ENCODE measurements at regions not wholly inside any gene's neighbourhood (a gene's known extent, or its start where the extent isn't known, plus 50 kb on each side); places are given as distances from the start of the nearest gene placed in this dataset.

DNA sequence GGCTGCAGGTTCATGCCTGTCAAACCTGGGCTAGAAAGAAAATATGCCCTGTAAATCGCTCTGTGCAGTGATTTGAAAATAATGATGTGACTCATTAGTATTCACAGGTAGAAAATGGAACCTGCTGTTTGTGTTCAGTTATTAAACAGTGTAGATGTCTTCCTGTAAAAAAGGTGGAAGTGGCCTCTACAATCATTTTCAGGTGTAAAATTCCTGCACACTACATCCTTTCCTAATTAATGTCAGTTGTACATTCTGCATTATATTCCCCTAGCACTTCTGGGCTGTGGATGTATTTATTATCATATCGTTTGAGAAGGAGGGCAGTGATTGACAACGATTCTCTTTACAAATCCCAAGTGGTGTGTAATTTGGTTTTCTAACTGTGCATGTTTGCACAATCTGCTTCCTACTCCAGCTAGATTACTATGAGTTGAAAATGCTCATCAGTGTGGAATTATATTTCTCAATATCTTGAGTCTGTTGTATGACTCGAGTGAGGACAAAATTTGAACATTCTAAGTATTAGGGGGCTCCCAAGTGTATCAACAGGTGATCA, 454.0 kb upstream of the DDI1 start:
- DNase-seq (ENCODE audit: low read depth), result no peak
- TF ChIP-seq, protein P1, sequence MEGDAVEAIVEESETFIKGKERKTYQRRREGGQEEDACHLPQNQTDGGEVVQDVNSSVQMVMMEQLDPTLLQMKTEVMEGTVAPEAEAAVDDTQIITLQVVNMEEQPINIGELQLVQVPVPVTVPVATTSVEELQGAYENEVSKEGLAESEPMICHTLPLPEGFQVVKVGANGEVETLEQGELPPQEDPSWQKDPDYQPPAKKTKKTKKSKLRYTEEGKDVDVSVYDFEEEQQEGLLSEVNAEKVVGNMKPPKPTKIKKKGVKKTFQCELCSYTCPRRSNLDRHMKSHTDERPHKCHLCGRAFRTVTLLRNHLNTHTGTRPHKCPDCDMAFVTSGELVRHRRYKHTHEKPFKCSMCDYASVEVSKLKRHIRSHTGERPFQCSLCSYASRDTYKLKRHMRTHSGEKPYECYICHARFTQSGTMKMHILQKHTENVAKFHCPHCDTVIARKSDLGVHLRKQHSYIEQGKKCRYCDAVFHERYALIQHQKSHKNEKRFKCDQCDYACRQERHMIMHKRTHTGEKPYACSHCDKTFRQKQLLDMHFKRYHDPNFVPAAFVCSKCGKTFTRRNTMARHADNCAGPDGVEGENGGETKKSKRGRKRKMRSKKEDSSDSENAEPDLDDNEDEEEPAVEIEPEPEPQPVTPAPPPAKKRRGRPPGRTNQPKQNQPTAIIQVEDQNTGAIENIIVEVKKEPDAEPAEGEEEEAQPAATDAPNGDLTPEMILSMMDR (conservative IDR thresholded peaks at IDR 0.05; ENCODE audit: low read depth, low read length), result no peak
- H3K4me3 ChIP-seq (ENCODE audit: low read depth, low read length), result no peak overlapping the region

DNA sequence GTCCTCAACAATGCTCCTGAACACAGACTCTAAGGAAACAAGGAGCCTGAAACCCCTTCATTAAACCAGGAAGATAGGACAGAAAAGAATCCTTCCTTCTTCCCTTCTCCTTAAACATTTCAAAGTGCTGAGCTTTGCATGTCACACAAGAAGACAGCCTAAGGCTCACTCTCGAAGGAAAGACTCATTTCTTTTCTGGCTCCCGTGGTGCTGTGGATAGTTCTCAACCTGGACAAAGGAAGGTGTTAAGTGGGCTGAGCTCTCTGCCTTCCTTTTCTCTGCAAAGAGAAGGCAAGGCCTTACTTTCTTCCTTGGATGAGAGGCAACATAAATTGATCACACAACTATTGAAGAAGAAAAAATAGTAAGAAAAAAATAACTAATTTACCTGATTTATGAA, 452.4 kb upstream of the DDI1 start:
- no peak for DNase-seq (ENCODE audit: low read depth)

DNA sequence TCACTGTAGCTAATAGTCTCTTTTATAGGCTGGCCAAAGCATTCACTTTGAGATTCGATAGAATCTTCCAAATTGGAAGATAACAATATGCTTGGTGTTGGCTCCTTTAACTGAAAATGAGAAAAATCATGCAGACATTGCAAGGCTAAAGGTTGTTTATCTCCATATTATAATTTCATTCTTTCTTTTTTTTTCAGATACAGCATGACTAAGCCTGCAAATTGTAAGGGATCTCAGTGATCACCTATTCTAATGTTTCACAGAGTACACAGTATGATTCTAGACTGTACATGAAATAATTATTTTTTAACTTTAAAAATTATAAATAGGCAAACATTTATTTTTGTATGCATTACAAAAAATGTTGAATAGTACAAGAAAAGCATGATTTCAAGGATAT, 451.7 kb upstream of the DDI1 start:
- no peak for DNase-seq (ENCODE audit: low read depth)
- no peak overlapping the region for H3K4me3 ChIP-seq (ENCODE audit: low read depth, low read length)
- TF ChIP-seq, protein P1 (conservative IDR thresholded peaks at IDR 0.05; ENCODE audit: low read depth, low read length), result no peak

More for the DNA sequence above, 452.4 kb upstream of the DDI1 start:
- TF ChIP-seq, protein P1 (conservative IDR thresholded peaks at IDR 0.05; ENCODE audit: low read depth, low read length), result no peak
- H3K4me3 ChIP-seq (ENCODE audit: low read depth, low read length), result no peak overlapping the region

DNA sequence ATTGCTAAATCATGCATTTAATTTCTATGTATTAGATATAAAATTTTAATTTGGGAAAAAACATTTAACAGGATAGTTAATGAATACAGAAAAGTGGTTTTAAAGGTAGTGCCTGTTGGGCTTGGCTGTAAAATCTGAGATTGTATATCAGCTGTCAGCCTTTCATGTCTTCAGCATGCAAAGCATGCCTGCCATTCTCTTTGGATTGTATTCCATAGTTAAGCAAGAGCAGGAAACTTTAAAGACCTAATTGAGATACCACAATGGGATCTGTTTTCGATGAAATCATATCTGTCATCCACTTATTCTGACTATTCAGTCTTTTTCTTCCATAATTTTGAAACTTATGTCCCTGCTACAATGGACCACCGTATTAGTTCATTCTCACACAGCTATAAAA, 451.0 kb upstream of the DDI1 start:
- H3K4me3 ChIP-seq (ENCODE audit: low read depth, low read length), result no peak overlapping the region
- TF ChIP-seq, protein P1 (conservative IDR thresholded peaks at IDR 0.05; ENCODE audit: low read depth, low read length), result no peak
- DNase-seq (ENCODE audit: low read depth), result no peak

DNA sequence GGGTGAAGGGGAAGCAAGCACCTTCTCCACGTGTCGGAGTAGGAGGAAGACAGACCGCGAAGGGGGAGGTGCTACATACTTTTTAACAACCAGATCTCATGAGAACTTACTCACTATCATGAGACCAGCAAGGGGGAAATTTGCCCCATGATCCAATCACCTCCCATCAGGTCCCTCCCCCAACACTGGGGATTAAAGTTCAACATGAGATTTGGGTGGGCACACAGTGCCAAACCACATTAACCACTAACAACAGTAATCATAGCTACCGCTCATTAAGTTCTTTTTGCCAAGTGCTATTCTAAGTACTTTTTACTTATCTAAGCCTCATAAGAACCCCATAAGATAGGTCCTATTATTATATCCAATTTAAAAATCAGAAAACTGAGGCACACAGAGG, 450.5 kb upstream of the DDI1 start:
- TF ChIP-seq, protein P1 (conservative IDR thresholded peaks at IDR 0.05; ENCODE audit: low read depth, low read length), result no peak
- DNase-seq (ENCODE audit: low read depth), result no peak
- H3K4me3 ChIP-seq (ENCODE audit: low read depth, low read length), result no peak overlapping the region

DNA sequence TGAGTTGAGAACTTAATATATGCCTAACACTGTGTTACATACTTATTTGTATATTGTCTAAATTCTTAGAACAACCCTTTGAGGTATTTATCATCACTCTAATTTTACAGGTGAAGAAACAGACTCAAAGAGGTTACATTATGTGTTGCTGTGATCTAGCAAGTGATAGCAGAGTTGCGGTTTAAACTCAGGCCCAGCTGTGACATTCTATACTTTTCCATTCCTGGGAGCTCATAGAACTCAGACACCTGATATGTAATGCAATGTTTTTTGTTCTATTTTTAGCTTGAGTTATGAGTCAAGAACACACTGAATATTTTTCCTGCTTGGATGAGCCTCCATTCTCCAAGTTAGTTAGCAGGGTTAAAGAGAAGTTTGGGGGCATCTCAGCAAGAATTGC, 449.7 kb upstream of the DDI1 start:
- DNase-seq (ENCODE audit: low read depth), result no peak
- no peak overlapping the region for H3K4me3 ChIP-seq (ENCODE audit: low read depth, low read length)
- TF ChIP-seq, protein P1 (conservative IDR thresholded peaks at IDR 0.05; ENCODE audit: low read depth, low read length), result no peak

Data from epithelial cell of proximal tubule (primary cell).